GM19023 (cell line): ENCODE measurements at regions not wholly inside any gene's neighbourhood (a gene's known extent, or its start where the extent isn't known, plus 50 kb on each side); places are given as distances from the start of the nearest gene placed in this dataset.

Experiments used
- ATAC-seq: cut with Tn5 transposase; IDR thresholded peaks from one replicate; pipeline ENCODE4 v1.9.1; 2021; ENCODE audit warnings: mild to moderate bottlenecking, moderate library complexity; ENCODE audit not compliant: unreplicated experiment

GRCh38 chr20:23180451-23180921 is 94.4 kb upstream of the CD93 start:
- no peak for ATAC-seq

- no peak for ATAC-seq
Measured at GRCh38 chr20:23179766-23180403, 93.8 kb upstream of the CD93 start.

DNA sequence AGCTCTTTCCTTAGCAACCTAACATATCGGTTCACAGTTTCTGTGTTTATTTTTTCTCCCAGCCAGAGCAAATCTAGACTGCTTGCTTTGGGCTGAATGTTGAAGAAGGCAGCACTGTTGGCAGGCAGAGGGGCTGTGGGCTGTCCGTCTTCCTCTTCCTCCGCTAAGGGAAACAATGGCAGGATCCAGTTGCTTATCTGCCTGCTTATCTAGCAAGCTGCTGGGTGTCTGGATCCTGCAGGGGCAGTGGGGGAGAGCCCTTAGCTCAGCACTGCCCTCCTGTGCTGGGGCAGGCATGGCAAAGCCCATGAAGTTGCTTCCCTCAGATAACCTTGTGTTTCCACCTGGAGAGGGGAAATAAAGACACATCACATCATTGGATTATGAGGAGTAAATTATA is 92.7 kb upstream of the CD93 start:
- ATAC-seq, result no peak

DNA sequence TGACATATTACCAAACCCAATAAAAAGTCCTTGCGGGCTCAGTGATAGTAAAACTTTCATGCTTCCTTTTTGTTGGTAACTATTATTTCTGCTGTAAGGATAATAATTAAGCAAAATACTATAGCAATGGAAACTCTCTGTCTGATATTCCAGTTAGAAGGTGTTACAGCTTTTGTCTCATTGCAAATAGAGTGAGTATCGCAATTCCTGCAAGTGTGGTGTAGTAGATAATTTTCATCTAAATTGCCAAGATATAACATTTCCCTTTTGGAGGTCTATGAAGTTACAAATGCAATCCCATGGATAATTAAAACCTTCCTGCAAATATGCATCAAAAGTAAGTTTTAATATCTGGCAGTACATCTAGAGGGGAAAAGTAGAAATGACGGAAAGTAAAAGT is 88.7 kb upstream of the CD93 start:
- ATAC-seq, result no peak

GRCh38 chr20:23167431-23167830 is 81.3 kb upstream of the CD93 start:
- ATAC-seq, result no peak

DNA sequence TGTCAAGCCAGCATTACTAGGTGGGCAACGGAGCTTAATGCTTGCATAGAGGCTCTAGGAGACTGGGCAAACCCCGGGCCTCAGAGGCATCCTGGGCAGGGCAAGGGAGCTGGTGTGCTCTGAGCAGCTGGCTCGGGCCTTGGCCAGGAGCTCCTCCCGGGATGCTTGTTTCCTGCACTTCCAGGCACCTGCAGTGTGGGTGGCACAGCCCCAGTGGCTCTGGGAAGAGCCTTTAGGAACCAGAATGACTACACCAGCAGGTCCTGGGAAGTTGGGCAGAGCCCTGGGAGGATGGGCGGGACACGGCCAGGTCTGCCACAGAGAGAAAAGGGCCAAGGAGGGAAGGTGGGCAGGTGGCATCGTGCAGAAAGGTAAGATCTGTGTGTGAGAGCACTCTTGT is 80.4 kb upstream of the CD93 start:
- no peak for ATAC-seq

DNA sequence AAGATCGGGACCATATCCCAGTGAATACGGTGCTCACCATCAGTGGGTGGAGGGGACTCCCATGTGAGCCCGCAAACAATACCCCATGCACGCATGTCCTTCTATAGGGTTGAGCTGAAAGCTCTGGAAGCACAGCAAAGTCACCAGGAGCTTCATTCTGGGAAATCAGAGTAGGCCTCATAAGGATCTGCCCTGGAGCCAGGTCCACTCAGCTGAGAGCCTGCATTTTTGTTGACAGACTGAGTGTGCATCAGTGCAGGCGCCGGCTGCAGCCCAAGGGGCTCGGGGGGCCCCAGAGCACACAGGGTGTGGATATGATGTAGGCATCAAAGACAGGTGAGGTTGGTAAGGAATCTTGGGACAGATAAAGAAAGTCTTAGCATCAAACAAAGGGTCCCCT is 79.8 kb upstream of the CD93 start:
- ATAC-seq, result no peak

GRCh38 chr20:23165307-23165750 is 79.2 kb upstream of the CD93 start:
- no peak for ATAC-seq

GRCh38 chr20:23164176-23164601 is 78.1 kb upstream of the CD93 start:
- ATAC-seq, result no peak

- no peak for ATAC-seq
Measured at GRCh38 chr20:23163562-23163961, 77.4 kb upstream of the CD93 start.

GRCh38 chr20:23162887-23163286 is 76.8 kb upstream of the CD93 start:
- ATAC-seq, result no peak

DNA sequence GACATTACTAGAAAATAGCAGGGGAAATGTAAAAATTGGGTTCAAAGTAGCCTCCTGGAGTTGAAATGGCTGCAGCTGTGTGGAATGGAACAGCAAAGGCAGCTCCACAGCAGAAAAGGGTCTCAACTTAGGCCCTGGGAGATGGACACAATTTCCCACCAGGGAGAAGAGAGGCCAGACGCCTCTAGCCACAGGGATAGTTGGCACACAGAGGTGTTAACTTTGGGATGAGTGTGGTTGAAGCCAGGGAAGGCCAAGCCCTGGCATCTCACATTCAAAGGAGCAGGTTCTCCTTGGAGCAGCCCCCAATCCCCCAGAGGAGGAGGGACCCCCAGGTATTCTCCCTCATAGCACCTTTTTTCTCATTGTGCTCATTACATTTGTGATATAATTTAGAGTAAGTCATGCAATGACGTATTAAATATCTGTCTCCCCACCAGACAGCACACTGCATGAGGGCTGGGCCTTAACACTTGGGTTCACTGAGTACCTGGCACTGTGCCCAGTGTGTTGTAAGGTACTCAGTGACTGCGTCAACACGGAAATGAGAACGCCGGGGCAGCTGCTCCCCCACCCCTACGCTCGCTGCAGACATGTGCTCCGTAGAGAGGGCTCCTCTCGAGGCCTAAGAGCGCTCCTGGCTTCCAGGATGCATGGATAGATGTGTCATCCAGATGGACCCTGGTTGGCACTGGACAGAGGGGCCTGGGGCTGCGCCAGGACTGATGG is 76.0 kb upstream of the CD93 start:
- ATAC-seq, result no peak

DNA sequence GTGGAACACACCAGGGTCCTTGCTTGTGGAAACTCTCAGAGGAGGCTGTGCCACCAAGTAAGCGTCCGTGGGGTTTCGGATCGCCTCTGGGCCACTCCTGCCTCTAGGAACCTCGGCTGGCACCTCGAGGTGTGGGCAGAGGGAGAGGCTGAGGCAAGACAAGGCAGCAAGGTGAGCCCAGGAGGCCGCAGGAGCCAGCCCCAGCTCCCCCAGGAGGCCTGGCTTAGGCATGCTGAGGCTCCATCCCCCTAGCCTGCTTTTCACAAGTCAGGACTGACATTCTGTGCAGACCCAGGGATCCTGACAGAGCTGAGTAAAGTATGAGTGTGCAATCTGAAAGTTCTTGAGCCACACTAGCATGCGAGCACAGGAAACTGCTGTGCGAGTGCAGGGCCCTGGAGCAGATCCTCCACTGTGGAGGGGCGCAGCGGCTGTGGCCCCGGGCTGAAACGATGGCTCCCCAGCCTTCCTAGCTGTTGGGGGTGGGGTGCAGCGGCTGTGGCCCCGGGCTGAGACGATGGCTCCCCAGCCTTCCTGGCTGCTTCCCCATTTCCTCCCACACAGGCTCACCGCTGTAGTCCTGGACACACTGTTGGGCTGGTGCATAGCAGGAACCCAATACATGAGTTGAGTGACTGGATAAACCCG is 75.2 kb upstream of the CD93 start:
- ATAC-seq, result no peak

DNA sequence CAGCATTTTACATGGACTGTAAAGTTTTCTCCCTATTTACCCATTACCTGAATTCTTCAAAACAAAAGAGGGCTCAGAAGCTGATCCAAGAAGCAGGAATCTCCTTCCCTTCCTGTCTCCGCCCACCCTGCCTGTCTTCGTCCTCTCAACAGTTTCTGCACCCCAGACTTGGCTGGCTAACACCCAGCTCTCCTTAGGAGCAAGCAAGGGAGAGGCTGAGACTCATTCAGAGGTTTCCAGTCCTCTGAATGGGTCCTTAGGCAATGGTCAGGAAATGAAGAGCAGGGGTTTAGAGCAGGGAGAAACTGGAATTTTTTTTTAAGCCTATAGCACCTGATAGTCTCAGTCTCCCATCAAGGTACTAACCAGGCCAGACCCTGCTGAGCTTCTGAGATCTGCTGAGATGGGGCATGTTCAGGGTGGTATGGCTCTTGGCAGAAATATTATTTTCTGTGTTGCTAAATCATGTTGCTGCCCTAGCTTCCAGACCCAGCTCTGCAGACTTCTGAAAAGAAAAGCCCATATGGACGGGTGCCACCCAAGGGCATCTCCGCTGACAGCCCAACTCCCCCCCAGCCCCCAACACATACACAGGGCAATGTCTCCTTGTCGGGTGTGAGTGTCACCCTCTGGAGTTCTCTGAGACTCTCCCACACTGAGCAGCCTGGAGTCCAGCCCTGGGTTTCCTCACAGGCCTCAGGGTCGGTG is 74.6 kb upstream of the CD93 start:
- ATAC-seq, result no peak

- no peak for ATAC-seq
Measured at GRCh38 chr20:23159947-23160318, 73.8 kb upstream of the CD93 start.

DNA sequence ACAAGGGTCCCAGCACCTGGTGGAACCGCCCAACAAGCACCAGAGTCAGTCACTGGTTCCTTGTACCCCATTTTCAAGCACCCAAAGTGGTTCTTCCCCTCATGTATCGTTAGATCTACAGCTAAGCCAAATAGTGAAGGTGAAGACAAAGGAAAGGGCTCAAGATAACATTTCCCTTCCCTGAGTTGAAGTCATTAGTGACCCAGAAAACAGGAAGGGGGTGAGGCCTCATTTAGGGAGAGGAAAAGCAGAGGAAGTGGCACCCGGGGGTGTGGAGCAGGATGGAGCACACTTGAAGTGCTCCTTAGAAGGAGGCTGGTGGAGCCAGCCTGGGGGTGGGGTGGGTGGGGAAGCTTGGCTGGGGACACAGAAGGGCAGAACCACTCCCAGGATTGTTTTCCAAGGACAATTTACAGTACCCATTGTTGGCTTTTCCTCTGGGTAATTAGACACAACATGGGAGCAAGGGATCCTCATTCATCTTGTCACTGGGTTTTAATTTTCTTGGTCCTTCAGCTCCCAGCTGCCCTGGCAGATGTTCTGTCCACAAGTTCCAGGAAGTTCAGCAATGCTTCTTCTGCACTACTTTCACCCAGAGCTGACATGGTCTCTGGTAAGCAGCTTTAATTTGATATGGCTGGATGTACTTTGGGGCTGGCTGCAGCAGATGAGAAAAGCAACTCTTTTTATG is 73.3 kb upstream of the CD93 start:
- no peak for ATAC-seq

- ATAC-seq, result no peak
Measured at GRCh38 chr20:23157734-23158133, 71.6 kb upstream of the CD93 start.

GRCh38 chr20:23156842-23157423 is 70.8 kb upstream of the CD93 start:
- no peak for ATAC-seq

DNA sequence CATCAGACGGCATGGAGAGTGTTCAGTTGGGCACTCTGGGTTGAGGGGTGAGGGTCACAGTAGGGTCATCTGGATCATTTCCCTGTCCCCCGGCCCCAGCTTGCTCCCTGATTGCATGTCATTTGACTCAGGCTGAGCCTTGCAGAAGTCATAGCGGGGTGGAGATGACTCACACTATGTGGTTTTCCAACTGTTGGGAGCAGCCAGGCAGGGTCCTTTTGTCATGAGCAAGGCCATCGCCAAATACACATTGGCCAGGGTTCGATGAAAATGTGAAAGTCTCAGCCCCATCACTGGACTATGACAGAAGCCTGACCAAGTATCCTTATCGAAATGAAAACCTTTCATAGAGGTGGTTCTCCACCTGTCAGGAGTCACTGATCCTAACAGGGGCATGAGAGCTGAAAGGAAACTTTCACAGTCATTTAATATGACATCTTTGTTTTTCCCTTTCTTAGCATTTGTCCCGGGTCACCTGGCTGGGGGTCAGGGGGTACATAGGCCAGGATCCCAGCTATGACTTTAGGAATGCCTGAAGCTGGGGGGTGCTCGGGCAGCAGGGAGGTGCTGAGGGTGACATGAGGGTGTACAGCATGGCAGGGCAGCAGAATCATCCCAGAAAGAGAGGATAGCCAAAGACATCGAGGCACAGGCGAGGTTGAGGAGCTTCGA is 70.2 kb upstream of the CD93 start:
- ATAC-seq, result no peak

DNA sequence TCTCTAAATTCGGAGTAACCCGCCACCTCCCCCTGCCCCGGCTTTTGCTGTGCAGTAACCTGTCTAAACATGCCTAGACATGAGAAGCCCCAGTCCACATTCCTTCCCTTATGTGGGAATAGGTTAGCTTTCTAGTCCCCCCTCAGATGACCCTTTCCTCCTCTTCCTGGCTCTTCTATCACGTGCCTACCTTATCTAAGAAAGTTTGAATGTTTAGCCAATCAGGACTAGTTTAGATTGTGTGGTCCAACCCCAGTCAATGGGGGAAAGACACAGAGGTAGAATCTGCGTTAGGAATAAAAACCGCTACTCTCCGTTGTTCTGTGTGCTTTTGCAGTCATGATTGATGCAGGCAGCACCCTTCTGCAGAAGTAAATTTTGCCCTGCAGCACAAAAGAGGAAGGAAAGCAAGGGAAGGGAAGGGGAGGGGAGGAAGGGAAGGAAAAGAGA is 69.0 kb upstream of the CD93 start:
- no peak for ATAC-seq
